Nephron progenitor cell (in vitro differentiated cells): ENCODE measurements at regions not wholly inside any gene's neighbourhood (a gene's known extent, or its start where the extent isn't known, plus 50 kb on each side); places are given as distances from the start of the nearest gene placed in this dataset.

Experiments
- DNase-seq: peaks from one replicate; pipeline ENCODE4 v3.0.0; 2021
- H3K27ac Mint-ChIP-seq: 2 replicates; pipeline ENCODE4 v1.8.0; 2021; ENCODE audit warnings: mild to moderate bottlenecking, moderate library complexity, mixed read lengths
- H3K27me3 Mint-ChIP-seq: 2 replicates; pipeline ENCODE4 v1.8.0; 2021; ENCODE audit warnings: mild to moderate bottlenecking, low read depth, mixed read lengths; ENCODE audit not compliant: poor library complexity
- H3K36me3 Mint-ChIP-seq: 2 replicates; pipeline ENCODE4 v1.8.0; 2021; ENCODE audit warnings: low read depth, mixed read lengths
- H3K4me1 Mint-ChIP-seq: 2 replicates; pipeline ENCODE4 v1.8.0; 2021; ENCODE audit warnings: mixed read lengths
- H3K4me3 Mint-ChIP-seq: 2 replicates; pipeline ENCODE4 v1.8.0; 2021; ENCODE audit warnings: mild to moderate bottlenecking, moderate library complexity, mixed read lengths
- H3K9me3 Mint-ChIP-seq: 2 replicates; pipeline ENCODE4 v1.8.0; 2021; ENCODE audit warnings: mild to moderate bottlenecking, moderate library complexity, mixed read lengths
- TF ChIP-seq, protein P1 (sequence below): fragments of 200-600 bp; sonication (generic); IDR thresholded peaks from 2 replicates; pipeline ENCODE4 v1.5.0; 2021; ENCODE audit warnings: antibody characterized with exemption

- Mint-ChIP-seq H3K9me3 (peaks cover 40% of the 10 kb centered on the region), H3K27me3 (no peaks in the 10 kb centered on the region), H3K36me3 (peaks cover 87% of the 10 kb centered on the region), H3K27ac (no peak overlapping the region), H3K4me3 (no peak overlapping the region), H3K4me1 (peaks cover 7% of the 10 kb centered on the region)
- no peak for DNase-seq
- TF ChIP-seq, protein P1, sequence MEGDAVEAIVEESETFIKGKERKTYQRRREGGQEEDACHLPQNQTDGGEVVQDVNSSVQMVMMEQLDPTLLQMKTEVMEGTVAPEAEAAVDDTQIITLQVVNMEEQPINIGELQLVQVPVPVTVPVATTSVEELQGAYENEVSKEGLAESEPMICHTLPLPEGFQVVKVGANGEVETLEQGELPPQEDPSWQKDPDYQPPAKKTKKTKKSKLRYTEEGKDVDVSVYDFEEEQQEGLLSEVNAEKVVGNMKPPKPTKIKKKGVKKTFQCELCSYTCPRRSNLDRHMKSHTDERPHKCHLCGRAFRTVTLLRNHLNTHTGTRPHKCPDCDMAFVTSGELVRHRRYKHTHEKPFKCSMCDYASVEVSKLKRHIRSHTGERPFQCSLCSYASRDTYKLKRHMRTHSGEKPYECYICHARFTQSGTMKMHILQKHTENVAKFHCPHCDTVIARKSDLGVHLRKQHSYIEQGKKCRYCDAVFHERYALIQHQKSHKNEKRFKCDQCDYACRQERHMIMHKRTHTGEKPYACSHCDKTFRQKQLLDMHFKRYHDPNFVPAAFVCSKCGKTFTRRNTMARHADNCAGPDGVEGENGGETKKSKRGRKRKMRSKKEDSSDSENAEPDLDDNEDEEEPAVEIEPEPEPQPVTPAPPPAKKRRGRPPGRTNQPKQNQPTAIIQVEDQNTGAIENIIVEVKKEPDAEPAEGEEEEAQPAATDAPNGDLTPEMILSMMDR, result no peak
Observed at GRCh38 chr11:34792814-34793258, 123.3 kb downstream of the APIP start.

- Mint-ChIP-seq H3K27me3 (no peaks in the 10 kb centered on the region), H3K27ac (no peak overlapping the region), H3K36me3 (peaks cover 85% of the 10 kb centered on the region), H3K9me3 (peaks cover 39% of the 10 kb centered on the region), H3K4me1 (peaks cover 7% of the 10 kb centered on the region), H3K4me3 (no peak overlapping the region)
- DNase-seq, result no peak
- TF ChIP-seq, protein P1, result no peak
Observed at GRCh38 chr11:34791780-34792542, 124.2 kb downstream of the APIP start.

GRCh38 chr11:34790620-34791019, 125.6 kb downstream of the APIP start:
- peaks cover 28% of the 10 kb centered on the region for H3K9me3 Mint-ChIP-seq
- TF ChIP-seq, protein P1, result no peak
- DNase-seq, result no peak
- H3K27ac Mint-ChIP-seq, result no peak overlapping the region
- peaks cover 75% of the 10 kb centered on the region for H3K36me3 Mint-ChIP-seq
- no peaks in the 10 kb centered on the region for H3K27me3 Mint-ChIP-seq
- H3K4me1 Mint-ChIP-seq, result peaks cover 7% of the 10 kb centered on the region
- no peak overlapping the region for H3K4me3 Mint-ChIP-seq

- Mint-ChIP-seq H3K27me3 (no peaks in the 10 kb centered on the region), H3K36me3 (peaks cover 73% of the 10 kb centered on the region), H3K4me3 (no peak overlapping the region), H3K9me3 (peaks cover 28% of the 10 kb centered on the region), H3K4me1 (peaks cover 7% of the 10 kb centered on the region), H3K27ac (no peak overlapping the region)
- TF ChIP-seq, protein P1, result no peak
- DNase-seq, result no peak
Observed at GRCh38 chr11:34789196-34789834, 126.9 kb downstream of the APIP start.

DNA sequence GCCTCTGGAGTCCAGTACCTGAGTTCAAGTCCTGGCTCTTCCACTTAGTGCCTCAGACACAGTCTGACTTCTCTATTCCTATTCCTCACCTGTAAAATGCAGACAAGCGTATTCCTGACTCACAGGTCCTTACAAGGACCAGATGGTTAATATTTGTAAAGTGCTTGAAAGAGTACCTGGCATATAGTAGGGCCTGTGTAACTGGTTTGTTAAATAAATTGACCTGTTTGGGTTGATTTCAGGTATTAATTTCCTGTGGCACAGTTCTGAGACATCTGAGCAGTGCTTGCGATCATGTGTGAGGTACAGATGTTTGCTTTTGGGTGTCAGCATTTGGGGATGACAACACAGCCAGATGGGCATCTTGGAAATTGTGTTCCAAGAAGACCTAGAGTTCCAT, 127.5 kb downstream of the APIP start:
- peaks cover 73% of the 10 kb centered on the region for H3K36me3 Mint-ChIP-seq
- DNase-seq, result no peak
- H3K9me3 Mint-ChIP-seq, result peaks cover 28% of the 10 kb centered on the region
- H3K27ac Mint-ChIP-seq, result no peak overlapping the region
- peaks cover 10% of the 10 kb centered on the region for H3K4me1 Mint-ChIP-seq
- no peak overlapping the region for H3K4me3 Mint-ChIP-seq
- no peaks in the 10 kb centered on the region for H3K27me3 Mint-ChIP-seq
- TF ChIP-seq, protein P1, result no peak
